PC-3 (cell line): ENCODE measurements at regions not wholly inside any gene's neighbourhood (a gene's known extent, or its start where the extent isn't known, plus 50 kb on each side); places are given as distances from the start of the nearest gene placed in this dataset.

Source experiments
- CTCF ChIP-seq: fragments of 300-600 bp; sonication (generic); conservative IDR thresholded peaks from 2 replicates; pipeline ENCODE4 v1.5.1; 2017; ENCODE audit warnings: antibody characterized with exemption, low read depth, mild to moderate bottlenecking, low read length
- EZH2 ChIP-seq: fragments of 300-600 bp; sonication (generic); IDR thresholded peaks from one replicate; pipeline ENCODE4 v1.6.1; 2017; ENCODE audit warnings: antibody characterized with exemption, mild to moderate bottlenecking, low read length; ENCODE audit not compliant: unreplicated experiment
- EZH2phosphoT487 ChIP-seq: fragments of 300-600 bp; sonication (generic); IDR thresholded peaks from 2 replicates; pipeline ENCODE4 v1.6.1; 2018; ENCODE audit warnings: mild to moderate bottlenecking, antibody characterized with exemption, low read length, borderline replicate concordance

DNA sequence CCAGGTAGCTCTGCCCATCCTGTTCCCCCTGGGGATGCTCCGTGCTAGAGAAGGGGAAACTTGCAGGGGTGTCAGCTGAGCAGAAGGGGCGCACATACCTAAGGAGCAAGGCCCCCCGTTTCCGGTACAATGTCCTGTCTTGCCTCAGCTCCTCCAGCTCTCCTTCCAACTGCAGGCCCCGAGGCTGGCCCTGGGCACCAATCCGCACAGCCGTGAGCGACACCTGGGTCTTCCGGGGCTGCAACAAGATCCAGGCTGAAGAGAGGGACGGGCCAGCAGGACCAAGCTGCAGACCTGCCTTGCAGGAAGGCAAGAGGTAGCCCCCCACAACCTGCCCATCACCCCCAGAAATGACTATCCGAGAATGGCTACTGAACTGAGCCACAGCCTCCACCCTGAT lies 102.6 kb downstream of the RMI2 start:
- TF ChIP-seq EZH2 (no peak), CTCF (no peak), EZH2phosphoT487 (no peak)
